NAMALWA (cell line): ENCODE measurements at regions not wholly inside any gene's neighbourhood (a gene's known extent, or its start where the extent isn't known, plus 50 kb on each side); places are given as distances from the start of the nearest gene placed in this dataset.

Experiments
- DNase-seq: peaks from one replicate; pipeline ENCODE4 v3.0.0-alpha.2; 2015; ENCODE audit warnings: low spot score

- no peak for DNase-seq
Measured at GRCh38 chr9:18146329-18146728, 327.6 kb upstream of the ADAMTSL1 start.

- DNase-seq = no peak
Measured at GRCh38 chr9:18149471-18150011, 324.4 kb upstream of the ADAMTSL1 start.

- no peak for DNase-seq
Measured at GRCh38 chr9:18154661-18155060, 319.3 kb upstream of the ADAMTSL1 start.

GRCh38 chr9:18159254-18159653 is 314.7 kb upstream of the ADAMTSL1 start:
- DNase-seq = no peak

- DNase-seq = no peak
Measured at GRCh38 chr9:18163146-18163545, 310.8 kb upstream of the ADAMTSL1 start.

GRCh38 chr9:18167733-18168132 is 306.2 kb upstream of the ADAMTSL1 start:
- no peak for DNase-seq

GRCh38 chr9:18173923-18174322 is 300.0 kb upstream of the ADAMTSL1 start:
- DNase-seq = no peak

GRCh38 chr9:18182636-18183035 is 291.3 kb upstream of the ADAMTSL1 start:
- no peak for DNase-seq

GRCh38 chr9:18183974-18184373 is 290.0 kb upstream of the ADAMTSL1 start:
- no peak for DNase-seq

GRCh38 chr9:18184401-18184800 is 289.6 kb upstream of the ADAMTSL1 start:
- no peak for DNase-seq

GRCh38 chr9:18185196-18185595 is 288.8 kb upstream of the ADAMTSL1 start:
- DNase-seq = no peak

- DNase-seq = no peak
Measured at GRCh38 chr9:18188971-18189370, 285.0 kb upstream of the ADAMTSL1 start.

- DNase-seq = no peak
Measured at GRCh38 chr9:18189871-18190670, 283.9 kb upstream of the ADAMTSL1 start.

- no peak for DNase-seq
Measured at GRCh38 chr9:18190671-18191374, 283.1 kb upstream of the ADAMTSL1 start.

GRCh38 chr9:18194316-18194715 is 279.6 kb upstream of the ADAMTSL1 start:
- no peak for DNase-seq

GRCh38 chr9:18195223-18195622 is 278.7 kb upstream of the ADAMTSL1 start:
- DNase-seq = no peak

GRCh38 chr9:18202924-18203323 is 271.0 kb upstream of the ADAMTSL1 start:
- DNase-seq = no peak

- no peak for DNase-seq
Measured at GRCh38 chr9:18207735-18208134, 266.2 kb upstream of the ADAMTSL1 start.

- peak; percentile 36 for DNase-seq
Measured at GRCh38 chr9:18208166-18209059, 265.5 kb upstream of the ADAMTSL1 start.

GRCh38 chr9:18215626-18216025 is 258.3 kb upstream of the ADAMTSL1 start:
- DNase-seq = no peak

GRCh38 chr9:18216376-18216775 is 257.6 kb upstream of the ADAMTSL1 start:
- no peak for DNase-seq

GRCh38 chr9:18228101-18228500 is 245.9 kb upstream of the ADAMTSL1 start:
- no peak for DNase-seq
